Liver (tissue), 3 donors: ENCODE measurements at regions not wholly inside any gene's neighbourhood (a gene's known extent, or its start where the extent isn't known, plus 50 kb on each side); places are given as distances from the start of the nearest gene placed in this dataset.

Source experiments
- CTCF ChIP-seq: fragments of 150-350 bp; IDR thresholded peaks from 2 replicates; pipeline ENCODE4 v1.5.1; 2017; ENCODE audit warnings: improper control_type of control experiment, low read depth, low read length; ENCODE audit not compliant: missing input control
- RAD21 ChIP-seq, 2 donors: IDR thresholded peaks; 2 replicates each; pipeline ENCODE4 v1.6.1; 2016; ENCODE audit warnings: antibody characterized with exemption in 2 of 2, mild to moderate bottlenecking in 2 of 2
- RXRA ChIP-seq, 2 donors: IDR thresholded peaks; 2 replicates each; pipeline ENCODE4 v1.6.1; 2017 to 2018; ENCODE audit warnings: antibody characterized with exemption in 2 of 2, mild to moderate bottlenecking in 1 of 2
- donor health status: healthy.
- donor health status: healthy.

DNA sequence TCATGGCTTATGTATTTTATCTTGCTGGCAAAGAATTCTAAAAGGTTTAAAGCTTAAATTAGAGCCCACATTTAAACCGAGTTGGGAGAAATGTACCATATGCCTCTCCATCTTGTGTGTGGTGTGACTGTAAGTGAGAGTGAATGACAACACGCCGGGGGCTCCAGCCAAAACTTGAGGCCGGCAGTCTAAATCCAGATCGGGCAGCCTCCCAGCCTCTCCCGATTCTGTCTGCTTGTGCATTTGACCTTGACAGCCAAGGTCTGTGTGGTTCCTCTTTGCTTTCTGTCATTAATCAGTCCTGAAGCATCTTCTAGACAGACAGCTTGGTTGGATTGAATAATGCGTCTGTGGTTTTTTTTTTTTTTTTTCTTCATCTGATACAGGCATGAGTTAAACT is 1093.2 kb upstream of the EEF2KMT start:
- TF ChIP-seq CTCF (no peak), RXRA (IDR thresholded peaks at IDR 0.05) (no peak), RAD21 (IDR thresholded peaks at IDR 0.05) (no peak)
